Natural killer cell treated with Interleukin-12 subunit alpha and Interleukin-12 subunit beta and Interleukin-15 and Interleukin-18, amount 100 ng/mL, for 72 hours (primary cell): ENCODE measurements at regions not wholly inside any gene's neighbourhood (a gene's known extent, or its start where the extent isn't known, plus 50 kb on each side); places are given as distances from the start of the nearest gene placed in this dataset.
"Not testable (repeated sequence)": the region's sequence is repeated elsewhere in the genome, so short reads cannot be mapped to it uniquely, and the experiment has no call there.

ENCODE experiments used
- ATAC-seq, 2 donors: fragments of 150-1000 bp; cut with Tn5 transposase in 1 of 2; sonication (Bioruptor Pico), chemical (Tn5 transposase) in 1 of 2; 2 replicates each; pipeline ENCODE4 v1.10.0; 2021
- DNase-seq: peaks from one replicate; pipeline ENCODE4 v3.0.0; 2022; ENCODE audit warnings: low spot score
- H3K27ac Mint-ChIP-seq, 2 donors: 1 replicate in 1 of 2; 2 replicates in 1 of 2; pipeline ENCODE4 v1.8.0; 2022; ENCODE audit warnings: mixed read lengths in 2 of 2, mild to moderate bottlenecking in 1 of 2, moderate library complexity in 1 of 2
- H3K27me3 Mint-ChIP-seq, 2 donors: 1 replicate in 1 of 2; 2 replicates in 1 of 2; pipeline ENCODE4 v1.8.0; 2022; ENCODE audit warnings: mixed read lengths in 2 of 2
- H3K36me3 Mint-ChIP-seq: one replicate; pipeline ENCODE4 v1.8.0; 2022; ENCODE audit warnings: mixed read lengths
- H3K4me1 Mint-ChIP-seq, 2 donors: 1 replicate in 1 of 2; 2 replicates in 1 of 2; pipeline ENCODE4 v1.8.0; 2022; ENCODE audit warnings: low read depth in 2 of 2, mixed read lengths in 2 of 2, mild to moderate bottlenecking in 1 of 2
- H3K4me3 Mint-ChIP-seq: one replicate; pipeline ENCODE4 v1.8.0; 2022; ENCODE audit warnings: mixed read lengths
- H3K9me3 Mint-ChIP-seq: 2 replicates; pipeline ENCODE4 v1.8.0; 2022; ENCODE audit warnings: mixed read lengths

- DNase-seq (no peak), ATAC-seq (no peak)
- no peaks in the 10 kb centered on the region for H3K4me1 Mint-ChIP-seq
- no peak overlapping the region for H3K27ac Mint-ChIP-seq
- H3K36me3 Mint-ChIP-seq: no peaks in the 10 kb centered on the region
- H3K4me3 Mint-ChIP-seq: no peak overlapping the region
- H3K9me3 Mint-ChIP-seq: peaks cover 10% of the 10 kb centered on the region
- no peaks in the 10 kb centered on the region for H3K27me3 Mint-ChIP-seq
These were observed 315.1 kb upstream of the MON1B start for GRCh38 chr16:76875898-76876297.

- H3K27me3 Mint-ChIP-seq: no peaks in the 10 kb centered on the region
- no peaks in the 10 kb centered on the region for H3K4me1 Mint-ChIP-seq
- DNase-seq: no peak
- no peaks in the 10 kb centered on the region for H3K36me3 Mint-ChIP-seq
- H3K27ac Mint-ChIP-seq: no peak overlapping the region
- peaks cover 7% of the 10 kb centered on the region for H3K9me3 Mint-ChIP-seq
- no peak overlapping the region for H3K4me3 Mint-ChIP-seq
- ATAC-seq: no peak
These were observed 311.6 kb upstream of the MON1B start for GRCh38 chr16:76879420-76879819.

GRCh38 chr16:76880523-76880922 is 310.5 kb upstream of the MON1B start:
- not testable (repeated sequence) for H3K4me3 Mint-ChIP-seq, H3K27me3 Mint-ChIP-seq, H3K27ac Mint-ChIP-seq, H3K4me1 Mint-ChIP-seq, H3K9me3 Mint-ChIP-seq, H3K36me3 Mint-ChIP-seq, DNase-seq, ATAC-seq

GRCh38 chr16:76882105-76882504 is 308.9 kb upstream of the MON1B start:
- no peak for DNase-seq
- peaks cover 10% of the 10 kb centered on the region for H3K9me3 Mint-ChIP-seq
- no peaks in the 10 kb centered on the region for H3K27me3 Mint-ChIP-seq
- H3K4me1 Mint-ChIP-seq: no peaks in the 10 kb centered on the region
- ATAC-seq: no peak
- no peak overlapping the region for H3K4me3 Mint-ChIP-seq
- no peak overlapping the region for H3K27ac Mint-ChIP-seq
- no peaks in the 10 kb centered on the region for H3K36me3 Mint-ChIP-seq

GRCh38 chr16:76883076-76883475 is 307.9 kb upstream of the MON1B start:
- no peaks in the 10 kb centered on the region for H3K4me1 Mint-ChIP-seq
- no peak overlapping the region for H3K4me3 Mint-ChIP-seq
- no peak for ATAC-seq
- H3K9me3 Mint-ChIP-seq: peaks cover 10% of the 10 kb centered on the region
- H3K27me3 Mint-ChIP-seq: no peaks in the 10 kb centered on the region
- DNase-seq: no peak
- no peaks in the 10 kb centered on the region for H3K36me3 Mint-ChIP-seq
- no peak overlapping the region for H3K27ac Mint-ChIP-seq

GRCh38 chr16:76885776-76886537 is 305.0 kb upstream of the MON1B start:
- no peaks in the 10 kb centered on the region for H3K36me3 Mint-ChIP-seq
- no peaks in the 10 kb centered on the region for H3K4me1 Mint-ChIP-seq
- no peaks in the 10 kb centered on the region for H3K27me3 Mint-ChIP-seq
- no peak overlapping the region for H3K4me3 Mint-ChIP-seq
- DNase-seq (no peak), ATAC-seq (no peak)
- H3K27ac Mint-ChIP-seq: no peak overlapping the region
- peaks cover 6% of the 10 kb centered on the region for H3K9me3 Mint-ChIP-seq

GRCh38 chr16:76897816-76898215 is 293.2 kb upstream of the MON1B start:
- H3K9me3 Mint-ChIP-seq: peaks cover 20% of the 10 kb centered on the region
- ATAC-seq: no peak
- H3K36me3 Mint-ChIP-seq: no peaks in the 10 kb centered on the region
- no peaks in the 10 kb centered on the region for H3K4me1 Mint-ChIP-seq
- no peak overlapping the region for H3K27ac Mint-ChIP-seq
- no peak overlapping the region for H3K4me3 Mint-ChIP-seq
- DNase-seq: no peak
- H3K27me3 Mint-ChIP-seq: no peaks in the 10 kb centered on the region

GRCh38 chr16:76899767-76900166 is 291.2 kb upstream of the MON1B start:
- H3K27ac Mint-ChIP-seq: no peak overlapping the region
- no peaks in the 10 kb centered on the region for H3K36me3 Mint-ChIP-seq
- H3K9me3 Mint-ChIP-seq: peaks cover 12% of the 10 kb centered on the region
- ATAC-seq (no peak), DNase-seq (no peak)
- H3K27me3 Mint-ChIP-seq: no peaks in the 10 kb centered on the region
- H3K4me1 Mint-ChIP-seq: no peaks in the 10 kb centered on the region
- no peak overlapping the region for H3K4me3 Mint-ChIP-seq

- DNase-seq (no peak), ATAC-seq (no peak)
- no peaks in the 10 kb centered on the region for H3K4me1 Mint-ChIP-seq
- peaks cover 10% of the 10 kb centered on the region for H3K9me3 Mint-ChIP-seq
- no peak overlapping the region for H3K27ac Mint-ChIP-seq
- no peaks in the 10 kb centered on the region for H3K27me3 Mint-ChIP-seq
- H3K4me3 Mint-ChIP-seq: no peak overlapping the region
- H3K36me3 Mint-ChIP-seq: no peaks in the 10 kb centered on the region
These were observed 290.4 kb upstream of the MON1B start for GRCh38 chr16:76900285-76901263.

- Mint-ChIP-seq H3K36me3 (no peaks in the 10 kb centered on the region), H3K4me1 (no peaks in the 10 kb centered on the region), H3K4me3 (no peak overlapping the region), H3K27me3 (no peaks in the 10 kb centered on the region), H3K9me3 (peaks cover 6% of the 10 kb centered on the region), H3K27ac (no peak overlapping the region)
- ATAC-seq: no peak
- no peak for DNase-seq
These were observed 284.4 kb upstream of the MON1B start for GRCh38 chr16:76906552-76906951.

- ATAC-seq: no peak
- DNase-seq: no peak
- Mint-ChIP-seq H3K9me3 (peaks cover 8% of the 10 kb centered on the region), H3K27me3 (no peaks in the 10 kb centered on the region), H3K36me3 (no peaks in the 10 kb centered on the region), H3K4me3 (no peak overlapping the region), H3K27ac (no peak overlapping the region), H3K4me1 (no peaks in the 10 kb centered on the region)
These were observed 280.1 kb upstream of the MON1B start for GRCh38 chr16:76910931-76911330.

- H3K36me3 Mint-ChIP-seq: no peaks in the 10 kb centered on the region
These were observed 277.9 kb upstream of the MON1B start for GRCh38 chr16:76913046-76913445.

GRCh38 chr16:76926042-76926441 is 264.9 kb upstream of the MON1B start:
- Mint-ChIP-seq H3K4me1 (no peaks in the 10 kb centered on the region), H3K27ac (no peak overlapping the region), H3K9me3 (peaks cover 17% of the 10 kb centered on the region), H3K27me3 (no peaks in the 10 kb centered on the region), H3K36me3 (no peaks in the 10 kb centered on the region), H3K4me3 (no peak overlapping the region)
- ATAC-seq (no peak), DNase-seq (no peak)

More at GRCh38 chr16:76913046-76913445, 277.9 kb upstream of the MON1B start:
- DNase-seq: no peak
- H3K4me1 Mint-ChIP-seq: no peaks in the 10 kb centered on the region
- no peak overlapping the region for H3K4me3 Mint-ChIP-seq
- no peak for ATAC-seq
- H3K27me3 Mint-ChIP-seq: no peaks in the 10 kb centered on the region
- peaks cover 7% of the 10 kb centered on the region for H3K9me3 Mint-ChIP-seq
- H3K27ac Mint-ChIP-seq: no peak overlapping the region

GRCh38 chr16:76926595-76926994 is 264.4 kb upstream of the MON1B start:
- Mint-ChIP-seq H3K4me3 (no peak overlapping the region), H3K27me3 (no peaks in the 10 kb centered on the region), H3K27ac (no peak overlapping the region), H3K4me1 (no peaks in the 10 kb centered on the region), H3K9me3 (peaks cover 17% of the 10 kb centered on the region), H3K36me3 (no peaks in the 10 kb centered on the region)
- ATAC-seq: no peak
- DNase-seq: no peak
